GM18867 (cell line): ENCODE measurements at regions not wholly inside any gene's neighbourhood (a gene's known extent, or its start where the extent isn't known, plus 50 kb on each side); places are given as distances from the start of the nearest gene placed in this dataset.

Source experiments
- ATAC-seq: cut with Tn5 transposase; IDR thresholded peaks from one replicate; pipeline ENCODE4 v1.9.1; 2021; ENCODE audit warnings: mild to moderate bottlenecking, moderate library complexity; ENCODE audit not compliant: unreplicated experiment

- no peak for ATAC-seq
These were observed 169.8 kb downstream of the BTG1 start for GRCh38 chr12:91975891-91976290.

- ATAC-seq: no peak
These were observed 171.0 kb downstream of the BTG1 start for GRCh38 chr12:91974541-91975085.

DNA sequence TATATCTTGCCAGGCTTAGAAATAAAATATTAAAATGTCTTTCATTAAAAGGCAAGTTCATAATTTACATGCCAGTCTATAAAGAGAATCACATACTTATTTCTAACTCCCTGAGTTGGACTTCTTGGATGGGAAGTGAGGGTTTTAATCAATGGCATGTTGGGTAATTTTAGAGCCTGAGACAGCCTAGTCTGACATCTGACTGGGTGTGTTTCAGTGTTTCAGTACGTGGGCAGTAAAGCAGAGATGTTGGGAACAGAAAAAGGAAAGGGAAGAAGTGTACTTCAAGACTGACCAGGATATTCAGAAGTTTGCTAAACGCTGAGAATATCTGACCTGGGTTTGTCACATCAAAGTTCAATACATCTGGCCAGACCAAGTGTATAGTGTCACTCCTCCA, 171.8 kb downstream of the BTG1 start:
- ATAC-seq: no peak

GRCh38 chr12:91972896-91973295, 172.8 kb downstream of the BTG1 start:
- ATAC-seq: no peak

GRCh38 chr12:91968777-91969171, 176.9 kb downstream of the BTG1 start:
- ATAC-seq: no peak

- no peak for ATAC-seq
These were observed 177.4 kb downstream of the BTG1 start for GRCh38 chr12:91968076-91968776.

- no peak for ATAC-seq
These were observed 178.1 kb downstream of the BTG1 start for GRCh38 chr12:91967590-91967989.

DNA sequence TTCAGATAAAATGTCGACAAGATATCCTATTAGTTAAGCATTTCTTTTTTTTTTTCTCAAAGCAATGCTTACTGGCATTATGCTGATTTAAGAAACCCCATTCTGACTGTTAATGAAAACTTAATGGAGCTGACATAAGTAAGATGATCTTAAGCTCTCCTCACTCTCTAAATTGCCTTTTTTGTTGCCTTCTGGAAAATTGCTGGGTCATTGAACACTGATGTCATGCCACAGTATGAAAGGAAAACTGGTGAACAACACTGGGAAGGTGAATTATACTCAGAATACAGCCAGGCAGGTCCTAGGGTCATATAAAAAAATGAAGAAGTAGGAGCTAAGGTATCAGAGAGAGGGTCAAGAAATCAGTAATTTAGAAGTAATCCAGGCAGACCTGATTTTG, 179.9 kb downstream of the BTG1 start:
- ATAC-seq: no peak

GRCh38 chr12:91964501-91964900, 181.1 kb downstream of the BTG1 start:
- no peak for ATAC-seq

DNA sequence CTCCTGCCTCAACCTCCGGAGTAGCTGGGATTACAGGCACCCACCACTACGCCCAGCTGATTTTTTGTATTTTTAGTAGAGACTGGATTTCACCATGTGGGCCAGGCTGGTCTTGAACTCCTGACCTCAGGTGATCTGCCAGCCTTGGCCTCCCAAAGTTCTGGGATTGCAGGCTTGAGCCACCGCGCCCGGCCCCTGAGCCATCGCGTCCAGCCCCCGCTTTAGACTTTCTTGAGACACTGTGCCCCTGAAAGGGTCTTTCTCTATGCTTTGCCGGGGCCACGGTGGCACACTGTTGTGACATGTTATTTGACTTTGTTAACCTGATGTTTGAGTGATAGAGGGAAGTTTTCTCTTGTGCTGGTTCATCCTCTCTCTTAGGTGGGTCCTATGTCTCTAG, 186.4 kb downstream of the BTG1 start:
- ATAC-seq: no peak

DNA sequence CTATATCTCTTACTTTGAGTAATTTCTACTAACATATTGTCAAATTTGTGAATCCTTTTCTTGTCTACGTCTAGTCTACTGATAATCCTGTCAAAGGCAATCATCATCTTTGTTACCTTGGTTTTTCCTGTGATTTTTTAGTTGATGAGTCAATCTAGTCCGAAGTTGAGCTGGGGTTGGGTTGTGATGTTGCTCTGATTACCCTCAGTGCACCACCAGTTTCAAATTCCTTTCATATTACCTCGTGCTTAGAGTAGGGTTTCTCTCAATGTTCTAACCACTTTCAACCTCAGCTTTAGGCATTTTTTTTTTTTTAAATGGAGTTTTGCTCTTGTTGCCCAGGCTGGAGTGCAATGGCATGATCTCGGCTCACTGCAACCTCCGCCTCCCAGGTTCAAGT, 186.8 kb downstream of the BTG1 start:
- ATAC-seq: no peak

DNA sequence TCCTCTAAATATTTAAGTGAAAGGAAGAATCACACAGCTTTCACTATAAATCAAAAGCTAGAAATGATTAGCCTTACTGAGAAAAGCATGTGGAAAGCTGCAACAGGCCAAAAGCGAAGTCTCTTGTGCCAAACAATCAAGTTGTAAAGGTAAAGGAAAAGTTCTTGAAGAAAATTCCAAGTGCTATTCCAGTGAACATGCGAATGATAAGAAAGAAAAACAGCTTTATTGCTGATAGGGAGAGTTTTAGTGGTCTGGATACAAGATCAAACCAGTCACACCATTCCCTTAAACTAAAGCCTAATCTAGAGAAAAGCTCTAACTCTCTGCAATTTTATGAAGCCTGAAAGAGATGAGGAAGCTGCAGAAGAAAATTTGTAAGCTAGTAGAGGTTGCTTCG, 190.9 kb downstream of the BTG1 start:
- no peak for ATAC-seq

DNA sequence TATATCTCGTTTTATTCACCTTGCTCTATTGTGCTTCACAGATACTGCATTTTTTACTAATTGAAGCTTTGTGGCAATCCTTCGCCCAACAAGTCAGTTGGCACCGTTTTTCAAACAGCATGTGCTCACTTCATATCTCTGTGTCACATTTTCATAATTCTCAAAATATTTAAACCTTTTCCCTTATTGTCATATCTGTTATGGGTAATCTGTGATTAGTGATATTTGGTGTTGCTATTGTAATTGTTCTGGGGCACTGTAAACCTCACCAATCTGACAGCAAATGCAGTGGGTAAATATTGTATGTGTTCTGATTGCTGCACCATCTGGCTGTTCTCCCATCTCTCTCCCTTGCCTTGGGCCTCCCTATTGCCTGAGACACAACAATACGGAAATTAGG, 191.3 kb downstream of the BTG1 start:
- no peak for ATAC-seq

DNA sequence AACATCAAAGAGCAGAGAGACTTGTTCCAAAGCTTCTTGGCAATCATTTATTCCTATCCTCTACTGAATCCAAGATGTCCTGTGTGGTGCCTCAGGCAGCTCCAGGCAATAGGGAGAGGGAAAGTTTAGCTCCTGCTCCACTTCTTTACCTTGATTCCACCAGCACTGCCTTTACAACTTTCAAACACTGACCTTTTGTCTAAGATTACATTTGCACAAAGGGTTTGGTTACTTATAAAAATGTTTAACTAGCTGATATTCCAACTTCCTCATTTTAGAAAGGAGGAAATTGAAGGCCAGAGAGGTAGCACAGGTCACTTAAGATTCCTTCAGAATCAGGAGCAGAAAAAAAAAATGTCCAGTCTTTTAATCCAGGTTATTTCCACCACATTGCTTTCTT, 192.7 kb downstream of the BTG1 start:
- no peak for ATAC-seq

GRCh38 chr12:91951571-91951970, 194.1 kb downstream of the BTG1 start:
- ATAC-seq: no peak

DNA sequence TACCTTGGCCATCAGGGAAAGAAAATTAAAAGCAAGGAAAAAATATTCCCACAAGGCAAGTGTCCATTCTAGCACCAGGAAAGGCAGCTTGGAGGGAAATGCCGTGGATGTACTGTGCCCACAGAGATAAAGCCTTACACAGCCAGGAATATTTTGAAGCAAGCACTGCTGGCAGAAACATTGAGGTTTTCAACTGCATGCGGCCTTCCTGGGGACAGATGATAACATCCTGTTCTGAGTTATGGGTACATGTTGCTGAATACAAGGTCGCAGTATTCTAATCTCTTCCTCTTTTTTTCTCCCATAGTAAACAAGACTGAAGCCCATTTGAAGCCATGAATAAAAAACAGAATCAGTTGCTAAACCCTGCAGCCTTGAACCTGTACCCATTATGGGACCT, 197.1 kb downstream of the BTG1 start:
- no peak for ATAC-seq

- ATAC-seq: peak; percentile 41
These were observed 198.2 kb downstream of the BTG1 start for GRCh38 chr12:91947459-91947858.

- no peak for ATAC-seq
These were observed 201.0 kb downstream of the BTG1 start for GRCh38 chr12:91944637-91945036.

DNA sequence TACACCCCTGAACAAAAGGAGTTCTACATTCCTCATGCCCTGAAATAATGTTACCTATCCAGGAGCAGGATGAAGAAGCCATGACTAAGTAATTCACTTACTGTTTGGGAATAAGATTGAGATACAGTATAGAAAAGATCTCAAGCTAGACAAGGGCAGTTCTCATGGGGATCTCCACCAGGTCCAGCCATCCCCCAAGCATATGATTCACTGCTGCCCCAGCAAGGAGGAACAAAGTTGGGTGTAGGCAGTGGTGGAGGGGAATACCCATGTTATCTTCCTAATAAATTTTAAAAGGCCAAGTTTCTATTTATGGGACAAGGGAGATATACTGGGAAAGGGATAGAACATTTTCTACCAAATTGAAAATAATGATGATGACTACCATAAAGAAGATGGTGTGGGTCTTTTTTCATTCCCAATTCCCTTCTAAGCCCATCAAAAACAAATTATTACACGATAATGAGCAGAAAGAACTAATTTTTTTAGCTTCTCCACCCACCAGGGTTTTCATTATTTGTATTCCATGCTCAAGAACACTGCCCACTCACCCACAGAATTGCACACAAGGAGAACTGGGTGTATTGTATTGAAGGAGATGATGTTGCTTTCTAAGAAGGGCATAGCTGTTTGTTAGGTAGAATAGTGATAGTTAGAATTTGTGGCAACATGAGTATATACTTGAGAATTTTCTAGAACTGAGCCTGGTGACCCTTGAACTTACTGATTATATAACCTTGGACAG, 204.6 kb downstream of the BTG1 start:
- no peak for ATAC-seq

DNA sequence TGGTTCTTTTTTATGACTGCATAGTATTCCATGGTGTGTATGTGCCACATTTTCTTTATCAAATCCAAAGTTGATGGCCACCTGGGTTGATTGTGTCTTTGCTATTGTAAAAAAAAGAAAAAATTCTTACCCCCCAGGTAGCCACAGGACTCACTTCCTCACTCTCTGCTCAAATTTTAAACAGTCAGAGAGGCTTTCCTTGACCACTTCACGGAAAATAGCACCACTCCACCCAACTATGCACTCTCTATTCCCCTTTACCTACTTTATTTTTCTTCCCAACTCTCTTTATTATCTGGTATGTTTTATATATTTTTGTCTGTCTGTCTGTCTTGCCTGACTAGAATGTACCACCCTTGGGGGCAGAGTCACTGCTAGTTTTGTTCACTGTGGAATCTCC, 205.3 kb downstream of the BTG1 start:
- no peak for ATAC-seq

DNA sequence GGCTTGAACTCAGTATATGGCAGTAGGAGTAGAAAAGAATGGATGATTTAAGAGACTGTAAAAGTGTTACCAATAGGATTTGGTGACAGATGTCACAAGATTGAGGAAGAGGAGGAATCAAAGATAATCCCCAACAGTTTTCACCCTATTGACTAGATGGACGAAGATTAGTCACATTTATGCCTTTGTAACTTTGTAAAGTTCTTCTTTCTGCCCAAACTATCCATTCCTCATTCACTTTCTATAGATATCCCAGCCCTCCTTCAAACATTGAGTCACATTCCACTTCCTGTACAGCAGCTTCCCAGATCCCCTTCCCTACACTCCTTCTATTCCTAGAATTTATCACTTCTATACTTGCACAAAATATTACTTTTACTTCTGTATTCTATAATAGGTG, 207.9 kb downstream of the BTG1 start:
- ATAC-seq: no peak

DNA sequence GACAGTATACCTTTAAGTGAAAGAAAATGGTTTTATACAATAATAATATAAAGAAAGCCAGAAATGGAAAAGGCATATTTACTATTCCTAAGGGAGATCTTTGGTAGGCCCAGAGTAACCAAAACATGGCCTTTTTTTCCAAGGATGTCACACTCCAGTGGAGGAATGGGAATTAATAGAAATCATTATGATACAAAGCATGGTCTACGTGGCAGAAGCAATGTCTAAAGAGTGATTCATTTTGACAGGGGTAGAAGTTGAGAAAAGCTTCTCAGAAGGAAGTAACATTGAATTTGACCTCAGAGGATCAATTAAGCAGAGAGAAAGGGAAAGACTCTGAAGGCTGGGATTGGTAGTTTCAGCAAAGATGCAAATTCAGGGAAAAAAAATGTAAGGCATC, 208.6 kb downstream of the BTG1 start:
- no peak for ATAC-seq
